H9 (cell line): ENCODE measurements at regions not wholly inside any gene's neighbourhood (a gene's known extent, or its start where the extent isn't known, plus 50 kb on each side); places are given as distances from the start of the nearest gene placed in this dataset.

ENCODE experiments used
- DNase-seq: peaks from one replicate; pipeline ENCODE4 v3.0.0-alpha.2; 2017
- H2AFZ ChIP-seq: one replicate; pipeline ENCODE4 v1.6.1; 2013; ENCODE audit warnings: mild to moderate bottlenecking, low read length, control low read depth, moderate library complexity
- H2AK5ac ChIP-seq: 2 replicates; pipeline ENCODE4 v1.6.1; 2013; ENCODE audit warnings: low read length, control low read depth, mixed read lengths; ENCODE audit not compliant: insufficient read length
- H2BK120ac ChIP-seq: one replicate; pipeline ENCODE4 v1.6.1; 2013; ENCODE audit warnings: low read depth, mild to moderate bottlenecking, low read length, control low read depth, inconsistent platforms; ENCODE audit not compliant: poor library complexity, severe bottlenecking
- H2BK12ac ChIP-seq: 2 replicates; pipeline ENCODE4 v1.6.1; 2013; ENCODE audit warnings: low read length, control low read depth, mixed read lengths, low read depth; ENCODE audit not compliant: insufficient read length
- H2BK15ac ChIP-seq: 2 replicates; pipeline ENCODE4 v1.6.1; 2013; ENCODE audit warnings: low read depth, low read length, control low read depth
- H2BK20ac ChIP-seq: one replicate; pipeline ENCODE4 v1.6.1; 2013; ENCODE audit warnings: low read depth, mild to moderate bottlenecking, low read length, control low read depth, inconsistent platforms; ENCODE audit not compliant: poor library complexity, severe bottlenecking
- H2BK5ac ChIP-seq: 2 replicates; pipeline ENCODE4 v1.6.1; 2013; ENCODE audit warnings: low read length, control low read depth, mixed read lengths; ENCODE audit not compliant: insufficient read length
- H3K14ac ChIP-seq: 2 replicates; pipeline ENCODE4 v1.6.1; 2013; ENCODE audit warnings: low read length, control low read depth; ENCODE audit not compliant: insufficient read depth
- H3K18ac ChIP-seq: 2 replicates; pipeline ENCODE4 v1.6.1; 2013; ENCODE audit warnings: low read depth, mild to moderate bottlenecking, mixed read lengths, low read length, control low read depth; ENCODE audit not compliant: insufficient read length
- H3K23ac ChIP-seq: 2 replicates; pipeline ENCODE4 v1.6.1; 2013; ENCODE audit warnings: low read length, control low read depth, mixed read lengths, low read depth; ENCODE audit not compliant: insufficient read length
- H3K23me2 ChIP-seq: 2 replicates; pipeline ENCODE4 v1.6.1; 2013; ENCODE audit warnings: low read depth, mild to moderate bottlenecking, mixed read lengths, low read length, control low read depth; ENCODE audit not compliant: insufficient read length, poor library complexity, severe bottlenecking
- H3K27ac ChIP-seq: 2 replicates; pipeline ENCODE4 v1.5.1; 2013; ENCODE audit warnings: low read length, control low read depth, mixed read lengths, low read depth; ENCODE audit not compliant: insufficient read length
- H3K27me3 ChIP-seq: 2 replicates; pipeline ENCODE4 v1.6.1; 2013; ENCODE audit warnings: low read length, control low read depth, inconsistent platforms; ENCODE audit not compliant: insufficient read depth
- H3K4ac ChIP-seq: 2 replicates; pipeline ENCODE4 v1.6.1; 2013; ENCODE audit warnings: low read depth, mild to moderate bottlenecking, control low read depth, inconsistent platforms, low read length, moderate library complexity
- H3K4me1 ChIP-seq: 2 replicates; pipeline ENCODE4 v1.6.1; 2013; ENCODE audit warnings: low read length, control low read depth, inconsistent platforms; ENCODE audit not compliant: insufficient read depth
- H3K4me2 ChIP-seq: 2 replicates; pipeline ENCODE4 v1.6.1; 2013; ENCODE audit warnings: low read length, control low read depth, mixed read lengths; ENCODE audit not compliant: insufficient read length, insufficient read depth
- H3K56ac ChIP-seq: 2 replicates; pipeline ENCODE4 v1.6.1; 2013; ENCODE audit warnings: low read depth, mild to moderate bottlenecking, mixed read lengths, low read length, control low read depth; ENCODE audit not compliant: insufficient read length
- H3K79me1 ChIP-seq: 2 replicates; pipeline ENCODE4 v1.6.1; 2013; ENCODE audit warnings: low read depth, mild to moderate bottlenecking, moderate library complexity, low read length, control low read depth, inconsistent platforms; ENCODE audit not compliant: insufficient read depth, poor library complexity, severe bottlenecking
- H3K79me2 ChIP-seq: 2 replicates; pipeline ENCODE4 v1.6.1; 2013; ENCODE audit warnings: low read length, control low read depth, inconsistent platforms; ENCODE audit not compliant: insufficient read depth
- H3K9ac ChIP-seq: 2 replicates; pipeline ENCODE4 v1.6.1; 2013; ENCODE audit warnings: low read length, control low read depth, mixed read lengths; ENCODE audit not compliant: insufficient read length; ENCODE audit errors: extremely low read depth
- H3K9me3 ChIP-seq: one replicate; pipeline ENCODE4 v1.6.1; 2013; ENCODE audit warnings: low read depth, low read length, inconsistent platforms; ENCODE audit not compliant: control insufficient read depth
- H3T11ph ChIP-seq: one replicate; pipeline ENCODE4 v1.6.1; 2013; ENCODE audit warnings: mild to moderate bottlenecking, low read length, control low read depth, inconsistent platforms
- H4K20me1 ChIP-seq: one replicate; pipeline ENCODE4 v1.6.1; 2013; ENCODE audit not compliant: control insufficient read depth, insufficient read length, insufficient read depth
- H4K5ac ChIP-seq: 2 replicates; pipeline ENCODE4 v1.6.1; 2013; ENCODE audit warnings: low read depth, mild to moderate bottlenecking, mixed read lengths, low read length, control low read depth; ENCODE audit not compliant: insufficient read length
- H4K8ac ChIP-seq: replicated peaks from 2 replicates; pipeline ENCODE4 v1.6.1; 2013; ENCODE audit warnings: low read length, control low read depth, mixed read lengths, low read depth; ENCODE audit not compliant: insufficient read length
- H4K91ac ChIP-seq: 2 replicates; pipeline ENCODE4 v1.6.1; 2013; ENCODE audit warnings: low read depth, mild to moderate bottlenecking, moderate library complexity, mixed read lengths, low read length, control low read depth; ENCODE audit not compliant: insufficient read length
- H3K27ac Mint-ChIP-seq, 3 experiments: 2 replicates in 2 of 3; 3 replicates in 1 of 3; pipeline ENCODE4 v1.8.0; 2020 to 2021; ENCODE audit warnings: mixed read lengths in 3 of 3, mild to moderate bottlenecking in 1 of 3, moderate library complexity in 1 of 3
- H3K27me3 Mint-ChIP-seq: 2 replicates; pipeline ENCODE4 v1.8.0; 2021; ENCODE audit warnings: low read depth, mild to moderate bottlenecking, moderate library complexity, mixed read lengths
- H3K36me3 Mint-ChIP-seq, 3 experiments: 2 replicates in 2 of 3; 3 replicates in 1 of 3; pipeline ENCODE4 v1.8.0; 2020 to 2021; ENCODE audit warnings: low read depth in 3 of 3, mixed read lengths in 3 of 3; ENCODE audit not compliant: insufficient read depth in 1 of 3
- H3K4me1 Mint-ChIP-seq, 2 experiments: 2 replicates each; pipeline ENCODE4 v1.8.0; 2020; ENCODE audit warnings: mixed read lengths in 2 of 2
- H3K4me3 Mint-ChIP-seq, 2 experiments: 2 replicates in 1 of 2; 3 replicates in 1 of 2; pipeline ENCODE4 v1.8.0; 2020 to 2021; ENCODE audit warnings: mild to moderate bottlenecking in 2 of 2, mixed read lengths in 2 of 2, moderate library complexity in 1 of 2
- H3K9me3 Mint-ChIP-seq, 2 experiments: 2 replicates in 1 of 2; 3 replicates in 1 of 2; pipeline ENCODE4 v1.8.0; 2020; ENCODE audit warnings: mild to moderate bottlenecking in 2 of 2, mixed read lengths in 2 of 2, moderate library complexity in 1 of 2
- WGBS: extraction: QIAGEN DNeasy Blood & Tissue Kit; methylation state at CpG from one replicate; pipeline ENCODE4 v1.1.7; 2013; ENCODE audit warnings: missing lambda C conversion rate, low lambda C conversion rate, mixed read lengths; ENCODE audit not compliant: insufficient read length; ENCODE audit errors: extremely low coverage; 5-methylcytosine and 5-hydroxymethylcytosine counted together
- TF ChIP-seq, protein P1 (sequence below): fragments of 200-600 bp; sonication (generic); conservative IDR thresholded peaks from 3 replicates; pipeline ENCODE4 v1.8.0; 2021; ENCODE audit warnings: antibody characterized with exemption, mild to moderate bottlenecking

- no peak overlapping the region for H4K91ac ChIP-seq
- H3T11ph ChIP-seq = no peak overlapping the region
- no CpG with 5 or more reads among the region's 3 CpGs for WGBS
- H3K27me3 ChIP-seq = no peaks in the 10 kb centered on the region
- no peaks in the 10 kb centered on the region for H3K79me2 ChIP-seq
- H3K4me1 ChIP-seq = no peaks in the 10 kb centered on the region
- H3K4me1 Mint-ChIP-seq = no peaks in the 10 kb centered on the region
- peaks cover 0 to 8% (median 1%) of the 10 kb centered on the region in 3 experiments; a peak in 2 of 7 replicates for H3K36me3 Mint-ChIP-seq
- H3K14ac ChIP-seq = no peak overlapping the region
- no peak overlapping the region for H2AK5ac ChIP-seq
- no peak overlapping the region for H3K4me2 ChIP-seq
- H3K4me3 Mint-ChIP-seq = no peak overlapping the region
- H4K5ac ChIP-seq = no peak overlapping the region
- no peak overlapping the region for H3K18ac ChIP-seq
- H2BK20ac ChIP-seq = no peak overlapping the region
- no peak overlapping the region for H2BK5ac ChIP-seq
- TF ChIP-seq, protein P1, sequence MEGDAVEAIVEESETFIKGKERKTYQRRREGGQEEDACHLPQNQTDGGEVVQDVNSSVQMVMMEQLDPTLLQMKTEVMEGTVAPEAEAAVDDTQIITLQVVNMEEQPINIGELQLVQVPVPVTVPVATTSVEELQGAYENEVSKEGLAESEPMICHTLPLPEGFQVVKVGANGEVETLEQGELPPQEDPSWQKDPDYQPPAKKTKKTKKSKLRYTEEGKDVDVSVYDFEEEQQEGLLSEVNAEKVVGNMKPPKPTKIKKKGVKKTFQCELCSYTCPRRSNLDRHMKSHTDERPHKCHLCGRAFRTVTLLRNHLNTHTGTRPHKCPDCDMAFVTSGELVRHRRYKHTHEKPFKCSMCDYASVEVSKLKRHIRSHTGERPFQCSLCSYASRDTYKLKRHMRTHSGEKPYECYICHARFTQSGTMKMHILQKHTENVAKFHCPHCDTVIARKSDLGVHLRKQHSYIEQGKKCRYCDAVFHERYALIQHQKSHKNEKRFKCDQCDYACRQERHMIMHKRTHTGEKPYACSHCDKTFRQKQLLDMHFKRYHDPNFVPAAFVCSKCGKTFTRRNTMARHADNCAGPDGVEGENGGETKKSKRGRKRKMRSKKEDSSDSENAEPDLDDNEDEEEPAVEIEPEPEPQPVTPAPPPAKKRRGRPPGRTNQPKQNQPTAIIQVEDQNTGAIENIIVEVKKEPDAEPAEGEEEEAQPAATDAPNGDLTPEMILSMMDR = no peak
- no peaks in the 10 kb centered on the region for H4K20me1 ChIP-seq
- H3K9me3 Mint-ChIP-seq = peaks cover 7% of the 10 kb centered on the region in 2 experiments; a peak in 4 of 5 replicates
- H2BK12ac ChIP-seq = no peak overlapping the region
- no peaks in the 10 kb centered on the region for H3K9me3 ChIP-seq
- H3K4ac ChIP-seq = no peak overlapping the region
- H3K56ac ChIP-seq = no peak overlapping the region
- no peak overlapping the region for H3K23ac ChIP-seq
- no peak overlapping the region for H3K27ac Mint-ChIP-seq
- H2BK120ac ChIP-seq = no peak overlapping the region
- no peaks in the 10 kb centered on the region for H3K27me3 Mint-ChIP-seq
- no peak for DNase-seq
- H2AFZ ChIP-seq = no peak overlapping the region
- no peak overlapping the region for H4K8ac ChIP-seq
- no peak overlapping the region for H2BK15ac ChIP-seq
- no peaks in the 10 kb centered on the region for H3K23me2 ChIP-seq
- H3K79me1 ChIP-seq = no peaks in the 10 kb centered on the region
- H3K27ac ChIP-seq = no peak overlapping the region
- H3K9ac ChIP-seq = no peak overlapping the region
Observed at GRCh38 chr3:38940394-38940793, 111.3 kb downstream of the SCN11A start.
